HL-60 (cell line): ENCODE measurements at regions not wholly inside any gene's neighbourhood (a gene's known extent, or its start where the extent isn't known, plus 50 kb on each side); places are given as distances from the start of the nearest gene placed in this dataset.
"Not testable (repeated sequence)": the region's sequence is repeated elsewhere in the genome, so short reads cannot be mapped to it uniquely, and the experiment has no call there.

Experiments
- GABPA ChIP-seq: IDR thresholded peaks from 2 replicates; pipeline ENCODE4 v1.6.1; 2012; ENCODE audit warnings: low read depth
- POLR2AphosphoS5 ChIP-seq: IDR thresholded peaks from 2 replicates; pipeline ENCODE4 v1.6.1; 2012; ENCODE audit warnings: low read depth
- REST ChIP-seq: IDR thresholded peaks from 2 replicates; pipeline ENCODE4 v1.6.1; 2012; ENCODE audit warnings: low read depth; ENCODE audit not compliant: insufficient replicate concordance
- SPI1 ChIP-seq: IDR thresholded peaks from 2 replicates; pipeline ENCODE4 v1.6.1; 2012; ENCODE audit warnings: low read depth, mild to moderate bottlenecking, borderline replicate concordance
- TF ChIP-seq, protein P1 (sequence below): IDR thresholded peaks from one replicate; pipeline ENCODE4 v1.5.1; 2011; ENCODE audit warnings: low read length, control low read depth, inconsistent platforms; ENCODE audit not compliant: insufficient read depth

DNA sequence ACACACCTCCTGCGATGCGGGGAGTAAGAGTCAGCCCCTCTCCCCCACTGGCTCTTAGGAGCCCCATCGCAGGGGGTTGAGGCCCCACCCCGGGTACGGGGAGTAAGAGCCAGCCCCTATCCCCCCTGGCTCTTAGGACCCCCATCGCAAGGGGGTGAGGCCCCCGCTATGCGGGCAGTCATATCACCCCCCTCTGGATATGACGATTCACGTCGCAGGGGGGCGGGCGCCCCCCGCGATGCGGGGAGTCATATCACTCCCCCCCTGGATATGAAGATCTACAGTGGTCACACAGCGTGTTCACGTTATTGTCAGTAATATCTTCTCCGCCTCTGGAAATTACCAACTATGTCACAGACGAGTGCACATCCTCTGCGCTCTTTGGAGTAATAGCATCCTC is 61.1 kb downstream of the DEFB131A start:
- TF ChIP-seq POLR2AphosphoS5, REST, GABPA, SPI1: not testable (repeated sequence)
- TF ChIP-seq, protein P1, sequence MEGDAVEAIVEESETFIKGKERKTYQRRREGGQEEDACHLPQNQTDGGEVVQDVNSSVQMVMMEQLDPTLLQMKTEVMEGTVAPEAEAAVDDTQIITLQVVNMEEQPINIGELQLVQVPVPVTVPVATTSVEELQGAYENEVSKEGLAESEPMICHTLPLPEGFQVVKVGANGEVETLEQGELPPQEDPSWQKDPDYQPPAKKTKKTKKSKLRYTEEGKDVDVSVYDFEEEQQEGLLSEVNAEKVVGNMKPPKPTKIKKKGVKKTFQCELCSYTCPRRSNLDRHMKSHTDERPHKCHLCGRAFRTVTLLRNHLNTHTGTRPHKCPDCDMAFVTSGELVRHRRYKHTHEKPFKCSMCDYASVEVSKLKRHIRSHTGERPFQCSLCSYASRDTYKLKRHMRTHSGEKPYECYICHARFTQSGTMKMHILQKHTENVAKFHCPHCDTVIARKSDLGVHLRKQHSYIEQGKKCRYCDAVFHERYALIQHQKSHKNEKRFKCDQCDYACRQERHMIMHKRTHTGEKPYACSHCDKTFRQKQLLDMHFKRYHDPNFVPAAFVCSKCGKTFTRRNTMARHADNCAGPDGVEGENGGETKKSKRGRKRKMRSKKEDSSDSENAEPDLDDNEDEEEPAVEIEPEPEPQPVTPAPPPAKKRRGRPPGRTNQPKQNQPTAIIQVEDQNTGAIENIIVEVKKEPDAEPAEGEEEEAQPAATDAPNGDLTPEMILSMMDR = not testable (repeated sequence)
